HFFc6 (cell line): ENCODE measurements at regions not wholly inside any gene's neighbourhood (a gene's known extent, or its start where the extent isn't known, plus 50 kb on each side); places are given as distances from the start of the nearest gene placed in this dataset.

ENCODE experiments used
- DNase-seq: peaks from one replicate; pipeline ENCODE4 v3.0.0-alpha.2; 2018
- H3K27ac Mint-ChIP-seq: 2 replicates; pipeline ENCODE4 v1.8.0; 2020; ENCODE audit warnings: mild to moderate bottlenecking, mixed read lengths
- H3K27me3 Mint-ChIP-seq: 2 replicates; pipeline ENCODE4 v1.8.0; 2021; ENCODE audit warnings: mild to moderate bottlenecking, moderate library complexity, mixed read lengths; ENCODE audit not compliant: insufficient read depth
- H3K36me3 Mint-ChIP-seq: 2 replicates; pipeline ENCODE4 v1.8.0; 2021; ENCODE audit warnings: low read depth, mixed read lengths
- H3K4me1 Mint-ChIP-seq: 2 replicates; pipeline ENCODE4 v1.8.0; 2020; ENCODE audit warnings: low read depth, mixed read lengths
- H3K4me3 Mint-ChIP-seq: 2 replicates; pipeline ENCODE4 v1.8.0; 2020; ENCODE audit warnings: mild to moderate bottlenecking, moderate library complexity, mixed read lengths
- H3K9me3 Mint-ChIP-seq: 2 replicates; pipeline ENCODE4 v1.8.0; 2020; ENCODE audit warnings: mild to moderate bottlenecking, mixed read lengths
- TF ChIP-seq, protein P1 (sequence below): fragments of 200-600 bp; sonication (generic); IDR thresholded peaks from 2 replicates; pipeline ENCODE4 v1.5.0; 2021; ENCODE audit warnings: antibody characterized with exemption, mild to moderate bottlenecking

DNA sequence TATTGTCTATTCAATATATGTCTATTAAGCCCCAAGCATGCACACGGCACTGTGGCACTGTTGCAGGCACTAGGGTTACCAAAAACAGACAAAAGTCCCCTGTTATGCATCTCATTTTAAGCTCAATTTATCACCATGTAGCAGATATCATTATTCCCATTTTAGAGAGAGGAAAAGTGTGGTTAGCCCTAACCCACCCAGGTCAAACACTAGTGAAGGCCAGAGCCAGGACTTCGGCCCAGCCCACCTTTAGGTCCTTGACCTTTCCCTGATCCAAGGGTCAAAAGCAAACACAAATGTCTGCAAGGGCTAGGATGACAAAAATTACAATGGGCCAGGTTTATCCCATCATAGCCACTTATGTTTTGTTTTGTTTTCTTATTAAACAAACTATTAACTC is 130.3 kb upstream of the NUDT7 start:
- 0 out of 2 replicates have a peak, but pooled peaks cover 7% of the 10 kb centered on the region for H3K9me3 Mint-ChIP-seq
- peaks cover 2% of the 10 kb centered on the region; the same call in 1 of the 2 replicates for H3K27me3 Mint-ChIP-seq
- no peak overlapping the region for H3K4me3 Mint-ChIP-seq
- no peak for DNase-seq
- TF ChIP-seq, protein P1, sequence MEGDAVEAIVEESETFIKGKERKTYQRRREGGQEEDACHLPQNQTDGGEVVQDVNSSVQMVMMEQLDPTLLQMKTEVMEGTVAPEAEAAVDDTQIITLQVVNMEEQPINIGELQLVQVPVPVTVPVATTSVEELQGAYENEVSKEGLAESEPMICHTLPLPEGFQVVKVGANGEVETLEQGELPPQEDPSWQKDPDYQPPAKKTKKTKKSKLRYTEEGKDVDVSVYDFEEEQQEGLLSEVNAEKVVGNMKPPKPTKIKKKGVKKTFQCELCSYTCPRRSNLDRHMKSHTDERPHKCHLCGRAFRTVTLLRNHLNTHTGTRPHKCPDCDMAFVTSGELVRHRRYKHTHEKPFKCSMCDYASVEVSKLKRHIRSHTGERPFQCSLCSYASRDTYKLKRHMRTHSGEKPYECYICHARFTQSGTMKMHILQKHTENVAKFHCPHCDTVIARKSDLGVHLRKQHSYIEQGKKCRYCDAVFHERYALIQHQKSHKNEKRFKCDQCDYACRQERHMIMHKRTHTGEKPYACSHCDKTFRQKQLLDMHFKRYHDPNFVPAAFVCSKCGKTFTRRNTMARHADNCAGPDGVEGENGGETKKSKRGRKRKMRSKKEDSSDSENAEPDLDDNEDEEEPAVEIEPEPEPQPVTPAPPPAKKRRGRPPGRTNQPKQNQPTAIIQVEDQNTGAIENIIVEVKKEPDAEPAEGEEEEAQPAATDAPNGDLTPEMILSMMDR: no peak
- H3K36me3 Mint-ChIP-seq: no peaks in the 10 kb centered on the region
- no peak overlapping the region for H3K27ac Mint-ChIP-seq
- no peaks in the 10 kb centered on the region for H3K4me1 Mint-ChIP-seq

DNA sequence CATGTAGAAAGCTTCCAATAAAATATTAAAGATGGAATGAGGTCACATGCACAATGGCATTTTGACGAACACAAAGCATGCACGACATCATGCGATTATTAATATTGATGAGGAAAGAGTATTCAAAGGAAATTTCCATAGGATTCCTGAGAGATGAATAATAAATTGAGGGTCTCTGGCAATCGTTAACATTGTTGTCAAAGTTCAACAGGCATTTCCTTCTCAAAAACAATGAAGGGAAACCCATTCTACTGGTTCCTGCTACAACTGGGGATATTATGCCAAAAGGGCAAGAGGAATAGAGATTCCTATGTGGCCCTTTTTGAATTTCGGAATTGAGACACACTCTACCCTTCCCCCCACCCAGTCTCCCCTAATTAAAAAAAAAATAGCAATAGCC is 128.3 kb upstream of the NUDT7 start:
- H3K4me1 Mint-ChIP-seq: no peaks in the 10 kb centered on the region
- peaks cover 4% of the 10 kb centered on the region; the same call in 1 of the 2 replicates for H3K27me3 Mint-ChIP-seq
- no peak overlapping the region for H3K4me3 Mint-ChIP-seq
- no peak for DNase-seq
- peaks cover 10% of the 10 kb centered on the region; the same call in 1 of the 2 replicates for H3K9me3 Mint-ChIP-seq
- no peak overlapping the region for H3K27ac Mint-ChIP-seq
- no peaks in the 10 kb centered on the region for H3K36me3 Mint-ChIP-seq
- TF ChIP-seq, protein P1: no peak

DNA sequence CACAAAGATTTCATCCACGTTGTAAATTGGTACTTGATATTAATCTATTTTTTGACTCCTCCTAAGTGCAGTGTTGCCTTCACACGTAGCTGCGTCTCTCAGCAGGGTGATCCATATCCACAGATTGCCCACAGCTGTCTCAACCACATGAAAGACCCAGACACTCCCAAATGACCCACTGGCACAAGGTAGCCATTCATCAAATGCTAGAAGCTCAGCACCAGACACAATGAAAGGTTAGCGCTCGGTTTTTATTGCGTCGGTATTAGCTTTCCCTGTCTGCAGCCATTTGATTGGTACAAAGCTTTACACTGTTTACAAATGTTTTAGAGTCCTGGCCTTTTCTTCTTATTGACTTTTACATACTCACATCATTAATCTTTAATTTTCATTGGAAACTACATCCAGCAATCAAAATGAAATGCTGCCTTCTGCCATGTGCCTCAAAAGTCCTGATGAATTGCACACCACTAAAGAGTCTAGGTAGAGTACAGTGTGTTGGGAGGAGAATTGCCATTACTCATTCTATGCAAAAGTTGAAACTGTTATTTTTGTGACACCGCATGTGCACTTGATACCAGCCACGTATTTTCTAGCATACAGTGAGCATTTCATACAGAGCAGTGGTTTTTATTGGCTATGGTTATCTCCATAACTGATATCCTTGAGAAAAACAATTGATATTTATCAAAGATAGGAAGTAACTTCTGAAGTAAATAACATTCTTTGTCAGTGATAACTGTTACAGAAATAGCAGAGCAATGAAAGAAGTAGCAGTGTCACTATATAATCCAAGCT is 127.3 kb upstream of the NUDT7 start:
- no peak for DNase-seq
- Mint-ChIP-seq H3K9me3 (peaks cover 13% of the 10 kb centered on the region), H3K27me3 (peaks cover 6% of the 10 kb centered on the region; the same call in 1 of the 2 replicates), H3K27ac (no peak overlapping the region), H3K36me3 (no peaks in the 10 kb centered on the region), H3K4me3 (no peak overlapping the region), H3K4me1 (no peaks in the 10 kb centered on the region)
- TF ChIP-seq, protein P1: no peak

DNA sequence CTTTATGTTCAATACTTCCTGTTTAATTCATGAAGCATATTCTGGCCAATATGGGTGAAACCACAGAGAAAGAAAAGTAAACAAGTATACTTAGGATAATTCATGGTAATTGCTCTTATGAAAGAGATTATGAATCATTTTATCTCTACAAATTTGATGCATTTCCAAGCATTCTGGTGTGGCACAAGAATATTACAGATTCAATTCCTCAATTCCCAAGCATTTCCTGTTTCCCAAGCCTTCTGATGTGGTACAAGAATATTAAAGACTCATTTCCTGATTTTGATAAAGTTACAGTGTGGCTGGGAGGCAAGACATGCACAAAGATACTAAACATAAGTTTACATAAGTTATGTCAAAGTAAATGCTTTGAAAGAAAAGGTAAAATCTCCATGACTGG is 126.1 kb upstream of the NUDT7 start:
- Mint-ChIP-seq H3K4me3 (no peak overlapping the region), H3K4me1 (no peaks in the 10 kb centered on the region), H3K9me3 (peaks cover 23% of the 10 kb centered on the region), H3K27ac (no peak overlapping the region), H3K36me3 (no peaks in the 10 kb centered on the region), H3K27me3 (peaks cover 6% of the 10 kb centered on the region; the same call in 1 of the 2 replicates)
- no peak for DNase-seq
- TF ChIP-seq, protein P1: no peak

DNA sequence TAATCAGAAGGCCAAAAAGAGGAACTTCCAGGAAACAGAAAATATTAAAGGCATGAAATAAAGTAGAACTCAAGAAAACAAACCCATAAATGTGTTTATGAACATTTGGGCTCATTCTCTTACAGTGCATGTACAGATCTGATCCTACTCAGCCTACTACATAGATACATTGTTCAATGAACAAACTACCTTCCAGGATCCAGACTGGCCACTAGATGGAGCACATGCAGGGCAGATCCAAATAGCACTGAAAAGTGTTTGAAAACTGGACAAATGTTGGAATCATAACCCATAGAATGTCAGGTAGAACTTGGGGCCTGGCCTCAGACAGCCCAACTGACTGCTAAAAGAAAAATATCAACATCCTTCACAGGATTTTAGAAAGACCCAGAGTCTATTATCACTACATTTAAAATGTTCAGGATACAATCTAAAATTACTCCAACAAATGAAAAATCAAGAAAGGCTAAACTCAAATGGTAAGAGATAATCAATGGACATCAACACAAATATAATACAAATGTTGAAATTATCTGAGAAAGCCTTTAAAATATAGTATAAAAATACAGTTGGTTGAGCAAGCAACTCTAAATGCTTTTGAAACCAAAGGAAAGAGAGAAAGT is 122.4 kb upstream of the NUDT7 start:
- H3K4me1 Mint-ChIP-seq: no peaks in the 10 kb centered on the region
- no peak overlapping the region for H3K4me3 Mint-ChIP-seq
- H3K36me3 Mint-ChIP-seq: no peaks in the 10 kb centered on the region
- DNase-seq: peak; percentile 9
- TF ChIP-seq, protein P1: peak; percentile 80
- H3K27ac Mint-ChIP-seq: no peak overlapping the region
- peaks cover 4% of the 10 kb centered on the region; the same call in 1 of the 2 replicates for H3K27me3 Mint-ChIP-seq
- peaks cover 15% of the 10 kb centered on the region for H3K9me3 Mint-ChIP-seq
